H9 (cell line): ENCODE measurements at regions not wholly inside any gene's neighbourhood (a gene's known extent, or its start where the extent isn't known, plus 50 kb on each side); places are given as distances from the start of the nearest gene placed in this dataset.

Experiments used
- DNase-seq: peaks from one replicate; pipeline ENCODE4 v3.0.0-alpha.2; 2017
- H2AFZ ChIP-seq: one replicate; pipeline ENCODE4 v1.6.1; 2013; ENCODE audit warnings: mild to moderate bottlenecking, low read length, control low read depth, moderate library complexity
- H2AK5ac ChIP-seq: 2 replicates; pipeline ENCODE4 v1.6.1; 2013; ENCODE audit warnings: low read length, control low read depth, mixed read lengths; ENCODE audit not compliant: insufficient read length
- H2BK120ac ChIP-seq: one replicate; pipeline ENCODE4 v1.6.1; 2013; ENCODE audit warnings: low read depth, mild to moderate bottlenecking, low read length, control low read depth, inconsistent platforms; ENCODE audit not compliant: poor library complexity, severe bottlenecking
- H2BK12ac ChIP-seq: 2 replicates; pipeline ENCODE4 v1.6.1; 2013; ENCODE audit warnings: low read length, control low read depth, mixed read lengths, low read depth; ENCODE audit not compliant: insufficient read length
- H2BK15ac ChIP-seq: 2 replicates; pipeline ENCODE4 v1.6.1; 2013; ENCODE audit warnings: low read depth, low read length, control low read depth
- H2BK20ac ChIP-seq: one replicate; pipeline ENCODE4 v1.6.1; 2013; ENCODE audit warnings: low read depth, mild to moderate bottlenecking, low read length, control low read depth, inconsistent platforms; ENCODE audit not compliant: poor library complexity, severe bottlenecking
- H2BK5ac ChIP-seq: 2 replicates; pipeline ENCODE4 v1.6.1; 2013; ENCODE audit warnings: low read length, control low read depth, mixed read lengths; ENCODE audit not compliant: insufficient read length
- H3K14ac ChIP-seq: 2 replicates; pipeline ENCODE4 v1.6.1; 2013; ENCODE audit warnings: low read length, control low read depth; ENCODE audit not compliant: insufficient read depth
- H3K18ac ChIP-seq: 2 replicates; pipeline ENCODE4 v1.6.1; 2013; ENCODE audit warnings: low read depth, mild to moderate bottlenecking, mixed read lengths, low read length, control low read depth; ENCODE audit not compliant: insufficient read length
- H3K23ac ChIP-seq: 2 replicates; pipeline ENCODE4 v1.6.1; 2013; ENCODE audit warnings: low read length, control low read depth, mixed read lengths, low read depth; ENCODE audit not compliant: insufficient read length
- H3K23me2 ChIP-seq: 2 replicates; pipeline ENCODE4 v1.6.1; 2013; ENCODE audit warnings: low read depth, mild to moderate bottlenecking, mixed read lengths, low read length, control low read depth; ENCODE audit not compliant: insufficient read length, poor library complexity, severe bottlenecking
- H3K27ac ChIP-seq: 2 replicates; pipeline ENCODE4 v1.5.1; 2013; ENCODE audit warnings: low read length, control low read depth, mixed read lengths, low read depth; ENCODE audit not compliant: insufficient read length
- H3K27me3 ChIP-seq: 2 replicates; pipeline ENCODE4 v1.6.1; 2013; ENCODE audit warnings: low read length, control low read depth, inconsistent platforms; ENCODE audit not compliant: insufficient read depth
- H3K4ac ChIP-seq: 2 replicates; pipeline ENCODE4 v1.6.1; 2013; ENCODE audit warnings: low read depth, mild to moderate bottlenecking, control low read depth, inconsistent platforms, low read length, moderate library complexity
- H3K4me1 ChIP-seq: 2 replicates; pipeline ENCODE4 v1.6.1; 2013; ENCODE audit warnings: low read length, control low read depth, inconsistent platforms; ENCODE audit not compliant: insufficient read depth
- H3K4me2 ChIP-seq: 2 replicates; pipeline ENCODE4 v1.6.1; 2013; ENCODE audit warnings: low read length, control low read depth, mixed read lengths; ENCODE audit not compliant: insufficient read length, insufficient read depth
- H3K56ac ChIP-seq: 2 replicates; pipeline ENCODE4 v1.6.1; 2013; ENCODE audit warnings: low read depth, mild to moderate bottlenecking, mixed read lengths, low read length, control low read depth; ENCODE audit not compliant: insufficient read length
- H3K79me1 ChIP-seq: 2 replicates; pipeline ENCODE4 v1.6.1; 2013; ENCODE audit warnings: low read depth, mild to moderate bottlenecking, moderate library complexity, low read length, control low read depth, inconsistent platforms; ENCODE audit not compliant: insufficient read depth, poor library complexity, severe bottlenecking
- H3K79me2 ChIP-seq: 2 replicates; pipeline ENCODE4 v1.6.1; 2013; ENCODE audit warnings: low read length, control low read depth, inconsistent platforms; ENCODE audit not compliant: insufficient read depth
- H3K9ac ChIP-seq: 2 replicates; pipeline ENCODE4 v1.6.1; 2013; ENCODE audit warnings: low read length, control low read depth, mixed read lengths; ENCODE audit not compliant: insufficient read length; ENCODE audit errors: extremely low read depth
- H3K9me3 ChIP-seq: one replicate; pipeline ENCODE4 v1.6.1; 2013; ENCODE audit warnings: low read depth, low read length, inconsistent platforms; ENCODE audit not compliant: control insufficient read depth
- H3T11ph ChIP-seq: one replicate; pipeline ENCODE4 v1.6.1; 2013; ENCODE audit warnings: mild to moderate bottlenecking, low read length, control low read depth, inconsistent platforms
- H4K20me1 ChIP-seq: one replicate; pipeline ENCODE4 v1.6.1; 2013; ENCODE audit not compliant: control insufficient read depth, insufficient read length, insufficient read depth
- H4K5ac ChIP-seq: 2 replicates; pipeline ENCODE4 v1.6.1; 2013; ENCODE audit warnings: low read depth, mild to moderate bottlenecking, mixed read lengths, low read length, control low read depth; ENCODE audit not compliant: insufficient read length
- H4K8ac ChIP-seq: replicated peaks from 2 replicates; pipeline ENCODE4 v1.6.1; 2013; ENCODE audit warnings: low read length, control low read depth, mixed read lengths, low read depth; ENCODE audit not compliant: insufficient read length
- H4K91ac ChIP-seq: 2 replicates; pipeline ENCODE4 v1.6.1; 2013; ENCODE audit warnings: low read depth, mild to moderate bottlenecking, moderate library complexity, mixed read lengths, low read length, control low read depth; ENCODE audit not compliant: insufficient read length
- H3K27ac Mint-ChIP-seq, 3 experiments: 2 replicates in 2 of 3; 3 replicates in 1 of 3; pipeline ENCODE4 v1.8.0; 2020 to 2021; ENCODE audit warnings: mixed read lengths in 3 of 3, mild to moderate bottlenecking in 1 of 3, moderate library complexity in 1 of 3
- H3K27me3 Mint-ChIP-seq: 2 replicates; pipeline ENCODE4 v1.8.0; 2021; ENCODE audit warnings: low read depth, mild to moderate bottlenecking, moderate library complexity, mixed read lengths
- H3K36me3 Mint-ChIP-seq, 3 experiments: 2 replicates in 2 of 3; 3 replicates in 1 of 3; pipeline ENCODE4 v1.8.0; 2020 to 2021; ENCODE audit warnings: low read depth in 3 of 3, mixed read lengths in 3 of 3; ENCODE audit not compliant: insufficient read depth in 1 of 3
- H3K4me1 Mint-ChIP-seq, 2 experiments: 2 replicates each; pipeline ENCODE4 v1.8.0; 2020; ENCODE audit warnings: mixed read lengths in 2 of 2
- H3K4me3 Mint-ChIP-seq, 2 experiments: 2 replicates in 1 of 2; 3 replicates in 1 of 2; pipeline ENCODE4 v1.8.0; 2020 to 2021; ENCODE audit warnings: mild to moderate bottlenecking in 2 of 2, mixed read lengths in 2 of 2, moderate library complexity in 1 of 2
- H3K9me3 Mint-ChIP-seq, 2 experiments: 2 replicates in 1 of 2; 3 replicates in 1 of 2; pipeline ENCODE4 v1.8.0; 2020; ENCODE audit warnings: mild to moderate bottlenecking in 2 of 2, mixed read lengths in 2 of 2, moderate library complexity in 1 of 2
- CTCF ChIP-seq: fragments of 200-600 bp; sonication (generic); conservative IDR thresholded peaks from 3 replicates; pipeline ENCODE4 v1.8.0; 2021; ENCODE audit warnings: antibody characterized with exemption, mild to moderate bottlenecking
- WGBS: extraction: QIAGEN DNeasy Blood & Tissue Kit; methylation state at CpG from one replicate; pipeline ENCODE4 v1.1.7; 2013; ENCODE audit warnings: missing lambda C conversion rate, low lambda C conversion rate, mixed read lengths; ENCODE audit not compliant: insufficient read length; ENCODE audit errors: extremely low coverage; 5-methylcytosine and 5-hydroxymethylcytosine counted together

GRCh38 chr9:79378107-79378506 is 193.7 kb upstream of the TLE4 start:
- no peak overlapping the region for H2BK15ac ChIP-seq
- H3K27me3 ChIP-seq = no peaks in the 10 kb centered on the region
- H3K9me3 Mint-ChIP-seq = peaks cover 3 to 8% of the 10 kb centered on the region in 2 experiments
- no peaks in the 10 kb centered on the region for H3K23me2 ChIP-seq
- H3K27ac ChIP-seq = no peak overlapping the region
- peaks cover 1 to 11% (median 2%) of the 10 kb centered on the region in 3 experiments; a peak in 6 of 7 replicates for H3K36me3 Mint-ChIP-seq
- no peak overlapping the region for H2AK5ac ChIP-seq
- H3K79me2 ChIP-seq = no peaks in the 10 kb centered on the region
- no peak overlapping the region for H3K4me3 Mint-ChIP-seq
- TF ChIP-seq CTCF = no peak
- no peak overlapping the region for H4K5ac ChIP-seq
- no peak overlapping the region for H3K9ac ChIP-seq
- no peak overlapping the region for H3K4ac ChIP-seq
- no peak overlapping the region for H3K4me2 ChIP-seq
- no peaks in the 10 kb centered on the region for H3K79me1 ChIP-seq
- H2BK120ac ChIP-seq = no peak overlapping the region
- no peak overlapping the region for H3K18ac ChIP-seq
- H2BK12ac ChIP-seq = no peak overlapping the region
- H4K20me1 ChIP-seq = no peaks in the 10 kb centered on the region
- peak overlapping the region in 1 of 3 experiments; percentile 12; a peak in 1 of 7 replicates for H3K27ac Mint-ChIP-seq
- no peak overlapping the region for H3K14ac ChIP-seq
- H3K9me3 ChIP-seq = no peaks in the 10 kb centered on the region
- H2AFZ ChIP-seq = no peak overlapping the region
- H4K8ac ChIP-seq = no peak overlapping the region
- no peak overlapping the region for H4K91ac ChIP-seq
- no CpG with 5 or more reads among the region's 2 CpGs for WGBS
- DNase-seq = no peak
- H2BK20ac ChIP-seq = no peak overlapping the region
- H3K23ac ChIP-seq = no peak overlapping the region
- H3K4me1 Mint-ChIP-seq = peaks cover 21 to 22% of the 10 kb centered on the region in 2 experiments
- H2BK5ac ChIP-seq = no peak overlapping the region
- H3K27me3 Mint-ChIP-seq = no peaks in the 10 kb centered on the region
- H3K4me1 ChIP-seq = peaks cover 4% of the 10 kb centered on the region; the same call in 1 of the 2 replicates
- H3K56ac ChIP-seq = no peak overlapping the region
- no peak overlapping the region for H3T11ph ChIP-seq
